GM23338 (cell line): ENCODE measurements at regions not wholly inside any gene's neighbourhood (a gene's known extent, or its start where the extent isn't known, plus 50 kb on each side); places are given as distances from the start of the nearest gene placed in this dataset.

ENCODE experiments used
- CREB1 ChIP-seq: fragments of 250-450 bp; sonication (Bioruptor Pico); IDR thresholded peaks from 2 replicates; pipeline ENCODE4 v1.5.0; 2020; ENCODE audit warnings: low read depth, mild to moderate bottlenecking, moderate library complexity
- EZH2 ChIP-seq: fragments of 200-600 bp; sonication (generic); IDR thresholded peaks from one replicate; pipeline ENCODE4 v1.8.0; 2017; ENCODE audit warnings: antibody characterized with exemption, mild to moderate bottlenecking, low read depth; ENCODE audit not compliant: unreplicated experiment
- EZH2phosphoT487 ChIP-seq: fragments of 200-600 bp; sonication (generic); IDR thresholded peaks from one replicate; pipeline ENCODE4 v1.8.1; 2018; ENCODE audit warnings: antibody characterized with exemption; ENCODE audit not compliant: unreplicated experiment
- JUNB ChIP-seq: IDR thresholded peaks from one replicate; pipeline ENCODE4 v1.6.1; 2016; ENCODE audit warnings: antibody characterized with exemption; ENCODE audit not compliant: unreplicated experiment
- POLR2AphosphoS5 ChIP-seq: IDR thresholded peaks from 2 replicates; pipeline ENCODE4 v1.6.1; 2016; ENCODE audit warnings: antibody characterized with exemption, low read depth
- ZNF114 ChIP-seq: fragments of 250-450 bp; sonication (Bioruptor Pico); IDR thresholded peaks from 2 replicates; pipeline ENCODE4 v1.5.0; 2020; ENCODE audit warnings: mild to moderate bottlenecking, moderate library complexity
- TF ChIP-seq, protein P1 (sequence below), 2 experiments: fragments of 200-600 bp in 1 of 2; sonication (generic) in 1 of 2; conservative IDR thresholded peaks; 2 replicates each; pipeline versions ENCODE4 v1.5.1 to v1.6.1; 2016 to 2017; ENCODE audit warnings: antibody characterized with exemption in 2 of 2, low read depth in 2 of 2, mild to moderate bottlenecking in 2 of 2, moderate library complexity in 1 of 2
- TF ChIP-seq, protein P2 (sequence below): IDR thresholded peaks from one replicate; pipeline ENCODE4 v1.6.1; 2018; ENCODE audit warnings: antibody characterized with exemption; ENCODE audit not compliant: unreplicated experiment
- TF ChIP-seq, protein P3 (sequence below): fragments of 250-450 bp; sonication (Bioruptor Pico); IDR thresholded peaks from 2 replicates; pipeline ENCODE4 v1.5.0; 2020; ENCODE audit warnings: mild to moderate bottlenecking, moderate library complexity

DNA sequence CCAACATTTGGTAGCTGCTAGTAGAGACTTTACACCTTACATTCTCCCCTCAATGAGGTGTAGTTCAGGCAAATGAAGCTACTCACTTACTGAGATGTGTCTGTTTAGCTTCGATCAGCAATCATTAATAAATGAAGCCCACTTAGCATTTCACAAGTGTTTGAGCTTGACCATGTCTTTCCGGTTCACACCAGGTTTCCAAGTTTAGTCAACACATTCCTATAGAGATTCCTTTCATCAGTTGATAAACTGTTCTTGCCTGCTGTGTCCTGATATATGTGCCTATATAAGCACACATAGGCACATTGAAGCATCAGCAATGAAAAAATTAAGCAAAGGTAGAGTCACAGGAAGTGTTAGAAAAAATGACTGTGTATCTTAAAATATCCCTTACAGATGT lies 150.0 kb downstream of the BTBD3 start:
- TF ChIP-seq, protein P1, sequence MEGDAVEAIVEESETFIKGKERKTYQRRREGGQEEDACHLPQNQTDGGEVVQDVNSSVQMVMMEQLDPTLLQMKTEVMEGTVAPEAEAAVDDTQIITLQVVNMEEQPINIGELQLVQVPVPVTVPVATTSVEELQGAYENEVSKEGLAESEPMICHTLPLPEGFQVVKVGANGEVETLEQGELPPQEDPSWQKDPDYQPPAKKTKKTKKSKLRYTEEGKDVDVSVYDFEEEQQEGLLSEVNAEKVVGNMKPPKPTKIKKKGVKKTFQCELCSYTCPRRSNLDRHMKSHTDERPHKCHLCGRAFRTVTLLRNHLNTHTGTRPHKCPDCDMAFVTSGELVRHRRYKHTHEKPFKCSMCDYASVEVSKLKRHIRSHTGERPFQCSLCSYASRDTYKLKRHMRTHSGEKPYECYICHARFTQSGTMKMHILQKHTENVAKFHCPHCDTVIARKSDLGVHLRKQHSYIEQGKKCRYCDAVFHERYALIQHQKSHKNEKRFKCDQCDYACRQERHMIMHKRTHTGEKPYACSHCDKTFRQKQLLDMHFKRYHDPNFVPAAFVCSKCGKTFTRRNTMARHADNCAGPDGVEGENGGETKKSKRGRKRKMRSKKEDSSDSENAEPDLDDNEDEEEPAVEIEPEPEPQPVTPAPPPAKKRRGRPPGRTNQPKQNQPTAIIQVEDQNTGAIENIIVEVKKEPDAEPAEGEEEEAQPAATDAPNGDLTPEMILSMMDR (conservative IDR thresholded peaks at IDR 0.05; ENCODE audit: low read depth in 2 of 2): no peak
- TF ChIP-seq EZH2phosphoT487: no peak
- TF ChIP-seq JUNB: no peak
- TF ChIP-seq, protein P2, sequence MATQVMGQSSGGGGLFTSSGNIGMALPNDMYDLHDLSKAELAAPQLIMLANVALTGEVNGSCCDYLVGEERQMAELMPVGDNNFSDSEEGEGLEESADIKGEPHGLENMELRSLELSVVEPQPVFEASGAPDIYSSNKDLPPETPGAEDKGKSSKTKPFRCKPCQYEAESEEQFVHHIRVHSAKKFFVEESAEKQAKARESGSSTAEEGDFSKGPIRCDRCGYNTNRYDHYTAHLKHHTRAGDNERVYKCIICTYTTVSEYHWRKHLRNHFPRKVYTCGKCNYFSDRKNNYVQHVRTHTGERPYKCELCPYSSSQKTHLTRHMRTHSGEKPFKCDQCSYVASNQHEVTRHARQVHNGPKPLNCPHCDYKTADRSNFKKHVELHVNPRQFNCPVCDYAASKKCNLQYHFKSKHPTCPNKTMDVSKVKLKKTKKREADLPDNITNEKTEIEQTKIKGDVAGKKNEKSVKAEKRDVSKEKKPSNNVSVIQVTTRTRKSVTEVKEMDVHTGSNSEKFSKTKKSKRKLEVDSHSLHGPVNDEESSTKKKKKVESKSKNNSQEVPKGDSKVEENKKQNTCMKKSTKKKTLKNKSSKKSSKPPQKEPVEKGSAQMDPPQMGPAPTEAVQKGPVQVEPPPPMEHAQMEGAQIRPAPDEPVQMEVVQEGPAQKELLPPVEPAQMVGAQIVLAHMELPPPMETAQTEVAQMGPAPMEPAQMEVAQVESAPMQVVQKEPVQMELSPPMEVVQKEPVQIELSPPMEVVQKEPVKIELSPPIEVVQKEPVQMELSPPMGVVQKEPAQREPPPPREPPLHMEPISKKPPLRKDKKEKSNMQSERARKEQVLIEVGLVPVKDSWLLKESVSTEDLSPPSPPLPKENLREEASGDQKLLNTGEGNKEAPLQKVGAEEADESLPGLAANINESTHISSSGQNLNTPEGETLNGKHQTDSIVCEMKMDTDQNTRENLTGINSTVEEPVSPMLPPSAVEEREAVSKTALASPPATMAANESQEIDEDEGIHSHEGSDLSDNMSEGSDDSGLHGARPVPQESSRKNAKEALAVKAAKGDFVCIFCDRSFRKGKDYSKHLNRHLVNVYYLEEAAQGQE: no peak
- TF ChIP-seq EZH2: no peak
- TF ChIP-seq CREB1 (CRISPR knock-in tag): no peak
- TF ChIP-seq, protein P3, sequence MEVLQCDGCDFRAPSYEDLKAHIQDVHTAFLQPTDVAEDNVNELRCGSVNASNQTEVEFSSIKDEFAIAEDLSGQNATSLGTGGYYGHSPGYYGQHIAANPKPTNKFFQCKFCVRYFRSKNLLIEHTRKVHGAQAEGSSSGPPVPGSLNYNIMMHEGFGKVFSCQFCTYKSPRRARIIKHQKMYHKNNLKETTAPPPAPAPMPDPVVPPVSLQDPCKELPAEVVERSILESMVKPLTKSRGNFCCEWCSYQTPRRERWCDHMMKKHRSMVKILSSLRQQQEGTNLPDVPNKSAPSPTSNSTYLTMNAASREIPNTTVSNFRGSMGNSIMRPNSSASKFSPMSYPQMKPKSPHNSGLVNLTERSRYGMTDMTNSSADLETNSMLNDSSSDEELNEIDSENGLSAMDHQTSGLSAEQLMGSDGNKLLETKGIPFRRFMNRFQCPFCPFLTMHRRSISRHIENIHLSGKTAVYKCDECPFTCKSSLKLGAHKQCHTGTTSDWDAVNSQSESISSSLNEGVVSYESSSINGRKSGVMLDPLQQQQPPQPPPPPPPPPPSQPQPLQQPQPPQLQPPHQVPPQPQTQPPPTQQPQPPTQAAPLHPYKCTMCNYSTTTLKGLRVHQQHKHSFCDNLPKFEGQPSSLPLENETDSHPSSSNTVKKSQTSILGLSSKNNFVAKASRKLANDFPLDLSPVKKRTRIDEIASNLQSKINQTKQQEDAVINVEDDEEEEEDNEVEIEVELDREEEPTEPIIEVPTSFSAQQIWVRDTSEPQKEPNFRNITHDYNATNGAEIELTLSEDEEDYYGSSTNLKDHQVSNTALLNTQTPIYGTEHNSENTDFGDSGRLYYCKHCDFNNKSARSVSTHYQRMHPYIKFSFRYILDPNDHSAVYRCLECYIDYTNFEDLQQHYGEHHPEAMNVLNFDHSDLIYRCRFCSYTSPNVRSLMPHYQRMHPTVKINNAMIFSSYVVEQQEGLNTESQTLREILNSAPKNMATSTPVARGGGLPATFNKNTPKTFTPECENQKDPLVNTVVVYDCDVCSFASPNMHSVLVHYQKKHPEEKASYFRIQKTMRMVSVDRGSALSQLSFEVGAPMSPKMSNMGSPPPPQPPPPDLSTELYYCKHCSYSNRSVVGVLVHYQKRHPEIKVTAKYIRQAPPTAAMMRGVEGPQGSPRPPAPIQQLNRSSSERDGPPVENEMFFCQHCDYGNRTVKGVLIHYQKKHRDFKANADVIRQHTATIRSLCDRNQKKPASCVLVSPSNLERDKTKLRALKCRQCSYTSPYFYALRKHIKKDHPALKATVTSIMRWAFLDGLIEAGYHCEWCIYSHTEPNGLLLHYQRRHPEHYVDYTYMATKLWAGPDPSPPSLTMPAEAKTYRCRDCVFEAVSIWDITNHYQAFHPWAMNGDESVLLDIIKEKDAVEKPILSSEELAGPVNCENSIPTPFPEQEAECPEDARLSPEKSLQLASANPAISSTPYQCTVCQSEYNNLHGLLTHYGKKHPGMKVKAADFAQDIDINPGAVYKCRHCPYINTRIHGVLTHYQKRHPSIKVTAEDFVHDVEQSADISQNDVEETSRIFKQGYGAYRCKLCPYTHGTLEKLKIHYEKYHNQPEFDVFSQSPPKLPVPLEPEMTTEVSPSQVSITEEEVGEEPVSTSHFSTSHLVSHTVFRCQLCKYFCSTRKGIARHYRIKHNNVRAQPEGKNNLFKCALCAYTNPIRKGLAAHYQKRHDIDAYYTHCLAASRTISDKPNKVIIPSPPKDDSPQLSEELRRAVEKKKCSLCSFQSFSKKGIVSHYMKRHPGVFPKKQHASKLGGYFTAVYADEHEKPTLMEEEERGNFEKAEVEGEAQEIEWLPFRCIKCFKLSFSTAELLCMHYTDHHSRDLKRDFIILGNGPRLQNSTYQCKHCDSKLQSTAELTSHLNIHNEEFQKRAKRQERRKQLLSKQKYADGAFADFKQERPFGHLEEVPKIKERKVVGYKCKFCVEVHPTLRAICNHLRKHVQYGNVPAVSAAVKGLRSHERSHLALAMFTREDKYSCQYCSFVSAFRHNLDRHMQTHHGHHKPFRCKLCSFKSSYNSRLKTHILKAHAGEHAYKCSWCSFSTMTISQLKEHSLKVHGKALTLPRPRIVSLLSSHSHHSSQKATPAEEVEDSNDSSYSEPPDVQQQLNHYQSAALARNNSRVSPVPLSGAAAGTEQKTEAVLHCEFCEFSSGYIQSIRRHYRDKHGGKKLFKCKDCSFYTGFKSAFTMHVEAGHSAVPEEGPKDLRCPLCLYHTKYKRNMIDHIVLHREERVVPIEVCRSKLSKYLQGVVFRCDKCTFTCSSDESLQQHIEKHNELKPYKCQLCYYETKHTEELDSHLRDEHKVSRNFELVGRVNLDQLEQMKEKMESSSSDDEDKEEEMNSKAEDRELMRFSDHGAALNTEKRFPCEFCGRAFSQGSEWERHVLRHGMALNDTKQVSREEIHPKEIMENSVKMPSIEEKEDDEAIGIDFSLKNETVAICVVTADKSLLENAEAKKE (CRISPR knock-in tag): no peak
- TF ChIP-seq POLR2AphosphoS5: no peak
- no peak for TF ChIP-seq ZNF114 (CRISPR knock-in tag)
